GM12892 (cell line): ENCODE measurements at regions not wholly inside any gene's neighbourhood (a gene's known extent, or its start where the extent isn't known, plus 50 kb on each side); places are given as distances from the start of the nearest gene placed in this dataset.
A peak's percentile ranks its signal among the peaks of the same experiment; 100 is the strongest.

Source experiments
- DNase-seq: peaks from one replicate; pipeline ENCODE4 v3.0.0; 2011; ENCODE audit not compliant: insufficient read length
- FAIRE-seq: peaks from 2 replicates; lab custom pipeline; 2011; peaks lifted over from hg19 to GRCh38; lab: Jason Lieb, UNC
- POLR2A ChIP-seq: IDR thresholded peaks from 2 replicates; pipeline ENCODE4 v1.6.1; 2011; ENCODE audit warnings: low read depth, low read length, control low read depth
- POLR2AphosphoS5 ChIP-seq: IDR thresholded peaks from 2 replicates; pipeline ENCODE4 v1.6.1; 2011; ENCODE audit warnings: low read depth, low read length, control low read depth
- TAF1 ChIP-seq: IDR thresholded peaks from 2 replicates; pipeline ENCODE4 v1.6.1; 2011; ENCODE audit warnings: low read depth, mild to moderate bottlenecking, control low read depth, low read length, borderline replicate concordance

DNA sequence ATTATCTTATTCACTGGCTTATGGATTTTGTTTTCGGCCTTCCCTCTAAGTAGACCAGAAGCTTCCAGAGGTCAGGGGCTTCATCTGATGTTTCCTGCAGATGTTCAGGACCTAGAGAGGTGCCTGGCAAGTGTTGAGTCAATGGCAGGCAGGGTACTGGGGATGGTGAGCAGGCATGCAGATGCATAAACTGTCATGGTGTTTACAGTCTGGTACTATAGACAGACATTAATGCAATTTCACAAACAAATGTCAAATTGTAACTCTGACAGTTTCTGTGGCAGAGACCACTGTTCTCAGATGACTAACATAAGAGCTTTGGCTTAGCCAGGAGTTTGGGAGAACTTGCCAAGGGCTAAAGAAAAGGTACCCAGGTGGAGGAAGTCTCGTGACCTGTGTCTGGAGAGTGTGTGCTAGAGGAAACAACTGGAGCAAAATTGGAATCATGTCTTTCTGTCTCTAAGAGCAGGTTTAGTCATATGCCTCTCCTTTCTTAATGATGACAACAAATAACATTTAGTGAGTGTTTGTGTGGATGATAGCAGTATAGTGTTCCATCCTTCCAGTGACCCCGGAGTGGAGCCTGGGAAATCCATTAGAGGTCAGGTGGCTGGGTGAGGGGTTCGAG, 53.7 kb upstream of the TRAK1 start:
- FAIRE-seq (no peak), DNase-seq (no peak)
- TF ChIP-seq POLR2A (no peak), POLR2AphosphoS5 (no peak), TAF1 (no peak)

DNA sequence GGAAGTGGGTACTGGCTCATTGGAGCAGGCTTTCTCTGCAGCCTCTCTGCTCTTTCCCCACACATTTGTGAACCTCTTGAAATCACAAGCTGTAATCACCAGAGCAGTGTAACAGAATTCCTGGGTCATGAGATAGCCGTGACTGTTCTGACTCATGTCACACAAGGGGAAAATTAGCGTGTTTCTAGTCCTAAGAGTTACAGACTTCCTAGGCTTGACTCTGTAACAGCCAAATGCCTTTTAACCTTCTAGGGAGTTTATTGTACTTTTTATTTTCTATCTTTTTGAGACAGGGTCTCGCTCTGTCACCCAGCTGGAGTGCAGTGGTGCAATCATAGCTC, 54.7 kb upstream of the TRAK1 start:
- DNase-seq (no peak), FAIRE-seq (no peak)
- no peak for TF ChIP-seq TAF1
- no peak for TF ChIP-seq POLR2A
- no peak for TF ChIP-seq POLR2AphosphoS5

DNA sequence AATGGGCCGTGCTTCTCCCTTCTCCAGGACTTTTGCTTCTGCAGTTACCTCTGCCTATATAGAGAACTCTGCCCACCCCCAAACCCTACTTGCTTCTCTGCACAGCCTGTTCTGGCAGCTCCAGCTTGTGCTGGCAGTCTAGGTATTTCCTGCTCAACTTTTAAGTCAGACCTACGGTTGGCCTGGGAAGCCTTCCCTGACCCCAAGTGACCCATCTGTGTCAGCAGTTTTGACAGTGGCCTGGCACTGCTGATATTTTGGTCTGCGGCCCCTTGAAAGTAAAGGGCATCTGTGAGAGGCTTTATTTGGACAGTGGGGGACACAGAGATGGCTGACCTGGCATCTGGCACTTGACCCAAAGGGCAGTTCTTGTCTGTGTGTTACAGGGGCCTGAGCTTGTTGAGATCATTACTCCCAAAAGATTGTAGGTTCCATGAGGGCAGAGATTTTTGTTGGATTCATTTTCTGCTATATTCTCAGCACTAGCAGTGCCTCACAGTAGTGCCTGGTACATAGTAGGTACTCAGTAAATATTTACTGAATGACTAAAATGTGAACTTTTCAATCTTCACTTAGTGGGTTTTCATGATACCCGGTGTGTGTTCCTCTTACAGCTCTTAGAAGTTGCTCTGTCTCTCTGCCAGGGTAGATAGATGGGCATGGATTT, 55.2 kb upstream of the TRAK1 start:
- DNase-seq (no peak), FAIRE-seq (no peak)
- TF ChIP-seq POLR2AphosphoS5 (no peak), TAF1 (no peak), POLR2A (no peak)

DNA sequence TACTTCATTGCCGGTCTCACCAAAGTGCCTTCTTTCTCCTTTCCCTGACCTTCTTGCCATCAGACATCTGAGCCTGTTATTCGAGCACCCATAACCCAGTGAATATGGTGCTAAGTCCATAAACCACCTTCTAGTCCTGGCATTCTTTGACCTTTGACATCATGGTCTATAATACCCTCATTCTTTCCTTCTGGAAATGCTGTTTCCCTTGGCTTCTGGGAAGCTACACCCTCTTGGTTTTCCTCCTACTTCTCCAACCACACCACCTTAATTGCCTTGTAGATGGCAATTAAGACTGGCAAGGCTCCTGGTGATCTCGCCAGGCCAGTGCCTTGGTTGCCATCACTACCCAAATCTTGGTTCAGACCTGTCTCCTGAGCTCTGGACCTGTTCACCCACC, 56.1 kb upstream of the TRAK1 start:
- TF ChIP-seq TAF1 (no peak), POLR2AphosphoS5 (no peak), POLR2A (no peak)
- DNase-seq (no peak), FAIRE-seq (no peak)

DNA sequence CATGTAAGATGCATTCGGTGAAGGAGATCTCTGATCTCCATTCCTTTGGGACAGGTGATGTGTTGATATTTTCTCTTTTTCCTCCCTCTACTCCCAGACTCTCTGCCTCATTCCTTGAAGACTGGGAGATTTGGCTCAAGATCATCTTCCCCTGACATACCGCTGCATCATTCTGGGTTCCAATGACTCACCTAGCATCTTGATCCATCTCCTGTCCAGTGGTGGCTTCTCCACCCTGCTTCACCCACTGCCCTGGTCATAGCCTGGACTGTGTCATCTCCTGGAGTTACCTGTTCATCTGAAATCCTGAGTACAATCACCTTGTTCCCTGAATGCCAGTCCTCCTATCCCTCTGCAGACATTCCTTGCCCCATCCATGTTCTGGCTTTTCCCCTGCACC, 57.4 kb upstream of the TRAK1 start:
- FAIRE-seq (no peak), DNase-seq (no peak)
- no peak for TF ChIP-seq POLR2AphosphoS5
- no peak for TF ChIP-seq TAF1
- no peak for TF ChIP-seq POLR2A

DNA sequence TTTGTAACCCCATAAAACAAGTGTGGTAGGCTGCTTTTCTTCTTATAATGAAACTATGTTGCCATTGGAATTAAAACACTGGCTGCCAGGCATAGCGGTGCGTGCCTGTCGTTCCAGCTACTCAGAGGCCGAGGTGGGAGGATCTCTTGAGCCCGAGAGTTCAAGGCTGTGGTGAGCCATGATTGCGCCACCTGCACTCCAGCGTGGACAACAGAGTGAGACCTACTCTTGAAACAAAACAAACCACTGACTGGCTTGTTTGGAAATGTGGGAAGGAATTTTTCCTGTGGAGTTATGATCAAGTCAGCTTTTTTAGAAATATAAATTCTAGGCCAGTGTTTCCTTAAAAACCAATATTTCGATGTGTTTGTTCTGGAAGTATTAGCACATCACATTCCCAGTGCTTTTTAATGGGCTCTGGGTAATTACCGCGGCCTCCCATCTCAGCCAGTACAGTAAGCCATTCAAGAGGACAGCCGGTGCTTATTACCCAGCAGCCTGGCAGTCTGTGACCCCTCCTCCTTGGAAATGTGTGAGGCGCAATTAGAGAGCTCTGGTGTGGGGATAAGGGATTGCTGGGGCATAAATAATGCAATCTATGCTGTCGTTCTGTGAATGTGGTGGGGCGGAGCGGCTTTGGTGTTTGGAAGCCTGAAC, 58.3 kb upstream of the TRAK1 start:
- FAIRE-seq: no peak
- DNase-seq: no peak
- no peak for TF ChIP-seq TAF1
- no peak for TF ChIP-seq POLR2A
- no peak for TF ChIP-seq POLR2AphosphoS5

DNA sequence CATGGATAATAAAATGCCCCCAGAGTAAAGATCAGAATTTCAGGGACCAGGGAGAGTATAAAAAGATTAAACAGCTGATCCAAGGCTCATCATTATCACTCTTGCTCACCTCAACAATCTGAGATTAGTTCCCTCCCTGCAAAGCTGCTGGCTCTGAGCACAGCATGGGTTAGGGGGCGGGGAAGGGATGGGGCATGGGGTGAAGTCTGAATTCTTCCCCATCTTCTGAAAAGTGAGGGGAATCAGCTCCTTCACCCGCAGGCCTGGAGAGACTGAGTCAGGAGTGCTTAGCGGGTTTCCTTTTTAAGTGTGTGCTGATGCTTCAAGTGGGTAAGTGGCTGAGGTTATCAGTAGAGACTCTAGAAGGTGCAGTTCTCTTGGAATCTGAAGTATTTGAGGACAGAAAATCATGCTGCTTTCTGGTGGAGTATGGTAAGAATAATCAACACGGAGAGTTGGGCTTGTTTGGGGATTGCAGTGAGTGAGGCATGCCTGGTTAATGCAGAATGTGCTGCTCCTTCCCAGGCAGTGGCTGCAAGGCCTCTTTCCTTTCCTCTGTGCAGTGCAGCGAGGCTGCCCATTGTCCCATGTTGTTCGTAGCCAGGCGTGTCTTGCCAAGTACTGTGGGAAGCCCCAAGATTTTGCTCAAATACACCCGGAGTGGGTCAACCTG, 59.2 kb upstream of the TRAK1 start:
- TF ChIP-seq POLR2AphosphoS5: no peak
- TF ChIP-seq POLR2A: no peak
- no peak for TF ChIP-seq TAF1
- DNase-seq (no peak), FAIRE-seq (no peak)

DNA sequence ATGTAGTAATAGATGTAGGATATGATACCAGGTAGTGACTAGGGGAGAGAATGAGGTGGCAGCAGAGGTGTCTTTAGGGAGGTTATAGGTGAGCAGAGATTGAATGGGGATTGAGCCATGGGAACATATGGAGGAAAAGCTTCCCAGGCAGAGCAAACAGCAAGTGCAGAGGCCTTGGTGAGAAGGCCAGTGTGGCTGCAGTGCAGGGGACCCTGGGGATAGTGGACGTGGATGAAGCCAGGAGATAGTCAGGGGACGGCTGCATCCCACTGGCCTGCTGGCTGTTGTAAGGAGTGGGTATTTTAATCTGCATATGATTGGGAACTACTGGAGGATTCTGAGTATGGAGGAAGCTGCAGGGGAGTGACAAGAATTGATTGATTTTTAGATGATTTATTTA, 62.7 kb upstream of the TRAK1 start:
- DNase-seq (no peak), FAIRE-seq (no peak)
- TF ChIP-seq TAF1 (no peak), POLR2AphosphoS5 (no peak), POLR2A (no peak)

DNA sequence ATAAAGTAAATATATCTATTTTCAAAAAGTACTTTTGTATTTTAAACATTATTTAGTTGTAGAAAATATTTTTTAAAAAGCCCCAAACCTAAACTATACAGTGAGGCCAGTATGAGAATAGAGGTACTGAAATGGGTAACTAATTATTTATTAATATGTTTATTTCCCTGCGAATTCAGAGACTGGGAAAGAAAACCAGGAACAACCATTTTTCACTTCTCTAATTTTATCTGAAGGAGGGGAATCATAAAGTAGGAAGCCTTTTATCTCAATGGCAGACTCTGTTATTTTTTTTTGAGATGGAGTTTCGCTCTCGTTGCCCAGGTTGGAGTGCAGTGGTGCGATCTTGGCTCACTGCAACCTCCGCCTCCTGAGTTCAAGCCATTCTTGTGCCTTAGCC, 63.6 kb upstream of the TRAK1 start:
- no peak for DNase-seq
- no peak for FAIRE-seq

DNA sequence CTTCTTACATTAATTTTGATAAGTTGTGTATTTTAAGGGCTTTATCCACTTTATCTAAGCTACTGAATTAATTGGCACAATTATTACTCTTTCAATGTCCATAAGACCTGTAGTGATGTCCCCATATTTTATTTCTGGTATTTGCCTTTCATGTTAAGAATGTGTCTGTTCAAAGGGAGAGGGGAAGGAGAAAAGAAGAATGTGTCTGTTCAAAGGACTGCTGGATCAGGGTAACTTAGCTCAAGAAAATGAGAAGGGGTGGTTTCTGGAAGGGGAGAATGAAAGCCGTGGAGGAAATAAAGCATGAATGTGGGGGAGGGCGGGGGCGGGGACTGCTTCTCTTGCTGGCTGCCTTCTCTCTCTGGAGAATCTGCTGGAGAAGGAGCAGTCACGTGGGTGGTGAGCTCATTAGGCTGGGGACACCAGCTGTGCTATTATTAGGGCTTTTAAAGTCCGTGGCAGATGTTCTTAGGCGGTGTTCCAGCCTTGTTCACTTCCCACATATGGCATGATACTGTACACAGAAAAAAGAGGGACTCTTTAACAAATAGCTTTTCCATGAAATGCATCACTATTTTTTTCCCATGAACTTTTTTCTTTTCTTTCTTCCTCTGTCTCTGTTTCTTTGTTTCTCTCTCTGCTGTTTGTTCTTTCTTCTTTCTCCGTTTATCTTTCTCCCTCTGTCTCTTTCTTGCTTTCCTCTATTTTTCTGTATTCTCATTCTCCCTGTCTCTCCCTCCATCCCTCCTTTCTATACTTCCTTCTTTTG, 63.7 kb upstream of the ULK4 start:
- FAIRE-seq (no peak), DNase-seq (peak; percentile 39)
- TF ChIP-seq TAF1 (no peak), POLR2A (no peak), POLR2AphosphoS5 (no peak)

More for the DNA sequence above, 63.6 kb upstream of the TRAK1 start:
- TF ChIP-seq POLR2A (no peak), POLR2AphosphoS5 (no peak), TAF1 (no peak)

DNA sequence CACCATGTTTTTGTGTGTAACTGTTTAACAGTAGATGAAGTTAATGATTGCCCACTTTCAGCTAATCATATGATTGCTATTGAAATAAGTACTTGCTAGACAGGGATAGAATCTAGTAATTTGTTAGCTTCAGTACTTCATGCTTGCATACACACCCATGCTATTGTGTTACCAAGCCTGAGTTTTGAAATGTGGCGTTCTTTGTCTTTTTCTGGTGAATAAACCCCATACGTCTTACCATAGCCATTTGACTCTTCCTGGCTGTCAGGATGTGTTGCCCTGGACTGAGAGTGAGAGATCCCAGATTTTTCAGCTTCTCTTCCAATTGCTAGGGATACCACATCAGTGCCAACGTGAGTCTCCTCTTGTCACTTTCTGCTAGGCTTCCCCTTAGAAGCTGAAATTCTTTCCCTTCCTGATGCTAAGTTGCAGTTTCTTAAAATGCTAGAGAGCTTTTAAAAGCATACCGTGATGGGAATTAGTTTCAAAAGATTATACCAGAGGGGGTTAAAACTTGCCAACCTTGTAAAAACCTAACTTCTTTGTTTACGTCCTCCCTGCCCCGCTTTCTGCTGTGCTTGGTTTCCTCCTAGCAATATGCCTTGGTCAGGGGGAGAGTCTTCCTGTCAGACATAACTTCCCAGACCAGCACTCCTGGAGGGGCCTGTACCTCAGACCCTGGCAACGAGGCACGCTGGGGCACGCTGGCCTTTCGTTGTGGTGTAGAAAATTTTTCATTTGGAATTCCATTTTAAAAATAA, 62.9 kb upstream of the ULK4 start:
- FAIRE-seq (no peak), DNase-seq (no peak)
- TF ChIP-seq POLR2A: no peak

DNA sequence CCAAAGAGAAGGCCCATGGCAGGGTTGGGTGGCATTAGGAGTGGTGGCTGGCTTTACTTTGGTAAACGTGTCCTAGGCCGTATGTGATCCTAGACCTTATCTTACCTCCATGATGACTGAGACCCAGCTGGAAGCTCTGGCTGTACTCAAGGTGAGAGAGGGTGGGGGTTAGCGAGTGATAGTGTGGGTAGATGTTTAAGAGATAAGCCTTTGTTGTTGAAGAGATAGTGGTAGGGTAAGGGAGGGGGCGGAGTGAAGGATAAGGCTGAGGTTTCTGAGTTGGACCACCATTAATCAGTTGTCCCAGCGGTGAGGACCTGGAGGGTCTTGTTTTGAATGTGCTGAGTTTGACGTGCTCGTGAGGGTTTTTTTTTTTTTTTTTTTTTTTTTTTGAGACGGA, 61.5 kb upstream of the ULK4 start:
- FAIRE-seq: no peak
- DNase-seq: no peak
- TF ChIP-seq TAF1 (no peak), POLR2A (no peak), POLR2AphosphoS5 (no peak)
